Lower leg skin (tissue), 4 donors: ENCODE measurements at regions not wholly inside any gene's neighbourhood (a gene's known extent, or its start where the extent isn't known, plus 50 kb on each side); places are given as distances from the start of the nearest gene placed in this dataset.

Experiments used
- DNase-seq, 2 donors: peaks; one replicate each; pipeline ENCODE4 v3.0.0-alpha.2; 2019; ENCODE audit warnings: low spot score in 2 of 2
- H3K4me3 ChIP-seq: fragments of 200-600 bp; sonication (generic); 2 replicates; pipeline ENCODE4 v1.5.1; 2017; ENCODE audit warnings: mild to moderate bottlenecking, low read depth; ENCODE audit not compliant: poor library complexity, severe bottlenecking
- POLR2A ChIP-seq, 2 donors: fragments of 450-650 bp; IDR thresholded peaks; one replicate each; pipeline ENCODE4 v1.6.1; 2016 to 2017; ENCODE audit warnings: antibody characterized with exemption in 2 of 2, mild to moderate bottlenecking in 1 of 2, moderate library complexity in 1 of 2
- WGBS, 2 donors: methylation state at CpG; one replicate each; pipeline ENCODE4 v1.1.5; 2018; 5-methylcytosine and 5-hydroxymethylcytosine counted together
- intact Hi-C: fragments of 100-400 bp; cut with DNase I; formaldehyde crosslinking; loops from one replicate; pipeline ENCODE4 v1.15.0; 2023; ENCODE audit warnings: low total_unique reads
- TF ChIP-seq, protein P1 (sequence below), 3 donors: fragments of 450-650 bp; IDR thresholded peaks; one replicate each; pipeline ENCODE4 v1.5.1; 2016; ENCODE audit warnings: antibody characterized with exemption in 3 of 3, mild to moderate bottlenecking in 3 of 3, moderate library complexity in 2 of 3

DNA sequence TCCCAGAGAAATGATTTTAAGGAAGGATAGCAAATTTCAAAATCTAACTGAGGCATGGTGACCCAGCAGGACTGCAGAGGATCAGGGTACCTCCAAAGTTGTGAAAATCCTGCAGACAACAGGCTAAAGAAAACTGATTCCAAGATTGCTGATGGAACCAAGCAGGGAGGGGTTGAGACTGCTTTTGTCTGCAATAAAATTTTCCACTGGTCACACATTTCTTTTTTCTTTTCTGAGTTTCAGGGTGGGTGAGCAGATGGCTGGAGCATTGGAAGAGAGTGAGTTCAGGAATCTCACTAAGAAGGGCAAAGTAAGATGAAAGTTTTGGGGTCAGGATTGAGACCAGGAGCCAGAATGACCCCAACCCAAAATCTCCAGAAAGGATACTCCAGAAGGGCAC is 321.0 kb downstream of the TNS1 start:
- TF ChIP-seq, protein P1, sequence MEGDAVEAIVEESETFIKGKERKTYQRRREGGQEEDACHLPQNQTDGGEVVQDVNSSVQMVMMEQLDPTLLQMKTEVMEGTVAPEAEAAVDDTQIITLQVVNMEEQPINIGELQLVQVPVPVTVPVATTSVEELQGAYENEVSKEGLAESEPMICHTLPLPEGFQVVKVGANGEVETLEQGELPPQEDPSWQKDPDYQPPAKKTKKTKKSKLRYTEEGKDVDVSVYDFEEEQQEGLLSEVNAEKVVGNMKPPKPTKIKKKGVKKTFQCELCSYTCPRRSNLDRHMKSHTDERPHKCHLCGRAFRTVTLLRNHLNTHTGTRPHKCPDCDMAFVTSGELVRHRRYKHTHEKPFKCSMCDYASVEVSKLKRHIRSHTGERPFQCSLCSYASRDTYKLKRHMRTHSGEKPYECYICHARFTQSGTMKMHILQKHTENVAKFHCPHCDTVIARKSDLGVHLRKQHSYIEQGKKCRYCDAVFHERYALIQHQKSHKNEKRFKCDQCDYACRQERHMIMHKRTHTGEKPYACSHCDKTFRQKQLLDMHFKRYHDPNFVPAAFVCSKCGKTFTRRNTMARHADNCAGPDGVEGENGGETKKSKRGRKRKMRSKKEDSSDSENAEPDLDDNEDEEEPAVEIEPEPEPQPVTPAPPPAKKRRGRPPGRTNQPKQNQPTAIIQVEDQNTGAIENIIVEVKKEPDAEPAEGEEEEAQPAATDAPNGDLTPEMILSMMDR (IDR thresholded peaks at IDR 0.05): no peak
- TF ChIP-seq POLR2A (IDR thresholded peaks at IDR 0.05): no peak
- no peak overlapping the region for H3K4me3 ChIP-seq
- DNase-seq: no peak
- intact Hi-C loops: no loop called here

DNA sequence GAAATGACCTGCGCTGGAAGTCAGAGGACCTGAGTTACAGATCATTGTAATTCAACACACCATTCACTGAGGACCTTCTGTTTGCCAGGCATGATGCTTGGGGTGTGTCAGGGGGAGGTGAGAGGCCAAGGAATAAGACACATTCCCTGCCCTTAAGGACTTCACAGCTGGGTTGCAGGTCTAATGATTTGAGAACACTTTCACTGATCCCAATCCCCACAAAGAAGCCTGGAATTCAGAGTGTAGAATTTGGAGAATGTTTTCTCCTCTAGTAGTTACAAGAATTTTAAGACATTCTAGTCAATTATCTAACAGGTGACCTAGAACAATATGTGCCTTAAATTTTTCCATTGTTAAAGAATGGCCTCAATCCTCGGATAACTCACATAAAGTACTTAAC is 322.4 kb downstream of the TNS1 start:
- no peak for DNase-seq
- intact Hi-C loops: no loop called here
- 89 to 91% methylated on average over 2 of the region's 2 CpGs for WGBS, 2 donors
- no peak for TF ChIP-seq POLR2A (IDR thresholded peaks at IDR 0.05)
- TF ChIP-seq, protein P1 (IDR thresholded peaks at IDR 0.05): no peak
- no peak overlapping the region for H3K4me3 ChIP-seq

DNA sequence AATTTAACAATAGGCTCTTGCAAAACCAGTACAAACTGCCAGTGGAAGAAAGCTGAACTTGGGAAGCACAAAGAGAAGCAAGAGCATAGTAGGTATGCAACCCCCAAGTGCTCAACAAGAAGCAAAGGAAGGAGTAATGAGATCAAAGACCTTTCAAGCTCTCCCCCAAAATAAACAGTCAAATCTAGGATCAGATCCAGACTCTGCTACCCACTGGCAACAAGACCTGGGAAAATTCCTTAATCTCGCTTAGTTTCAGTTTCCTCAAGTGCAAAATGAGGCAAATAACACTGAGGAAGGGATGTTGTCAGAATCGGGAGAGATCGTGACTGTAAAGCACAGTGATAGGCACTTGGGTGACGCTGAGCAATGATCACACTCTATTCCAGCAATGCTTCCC is 329.2 kb downstream of the TNS1 start:
- no peak overlapping the region for H3K4me3 ChIP-seq
- WGBS, 2 donors: 59 to 60% methylated on average over 4 of the region's 4 CpGs
- no peak for TF ChIP-seq POLR2A (IDR thresholded peaks at IDR 0.05)
- TF ChIP-seq, protein P1 (IDR thresholded peaks at IDR 0.05): no peak
- intact Hi-C loops: no loop called here
- DNase-seq: no peak

DNA sequence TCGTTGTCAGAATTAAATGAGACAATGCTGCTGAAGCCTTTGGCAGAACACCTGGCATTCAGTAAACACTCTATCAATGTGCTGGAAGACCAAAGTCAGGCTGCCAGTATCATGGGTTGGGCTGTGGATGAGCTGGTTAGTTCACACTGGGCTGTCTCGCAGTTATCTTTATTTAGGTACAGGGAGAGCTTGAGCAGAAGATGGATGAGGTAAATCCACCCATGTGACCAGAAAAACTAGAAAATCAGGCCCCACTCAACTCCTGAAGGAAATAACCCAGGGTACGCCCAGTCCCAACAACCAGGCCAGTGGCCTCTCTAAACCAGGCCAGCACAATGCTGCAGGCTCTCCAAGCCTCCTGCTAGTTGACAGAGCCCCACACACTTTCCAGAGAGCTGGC is 330.3 kb downstream of the TNS1 start:
- peak in 1 of 2 donors; percentile 63 for DNase-seq
- no peak for TF ChIP-seq POLR2A (IDR thresholded peaks at IDR 0.05)
- TF ChIP-seq, protein P1 (IDR thresholded peaks at IDR 0.05): no peak
- no peak overlapping the region for H3K4me3 ChIP-seq
- WGBS, 2 donors: 44 to 53% methylated on average over 3 of the region's 3 CpGs
- intact Hi-C loops: no loop called here

DNA sequence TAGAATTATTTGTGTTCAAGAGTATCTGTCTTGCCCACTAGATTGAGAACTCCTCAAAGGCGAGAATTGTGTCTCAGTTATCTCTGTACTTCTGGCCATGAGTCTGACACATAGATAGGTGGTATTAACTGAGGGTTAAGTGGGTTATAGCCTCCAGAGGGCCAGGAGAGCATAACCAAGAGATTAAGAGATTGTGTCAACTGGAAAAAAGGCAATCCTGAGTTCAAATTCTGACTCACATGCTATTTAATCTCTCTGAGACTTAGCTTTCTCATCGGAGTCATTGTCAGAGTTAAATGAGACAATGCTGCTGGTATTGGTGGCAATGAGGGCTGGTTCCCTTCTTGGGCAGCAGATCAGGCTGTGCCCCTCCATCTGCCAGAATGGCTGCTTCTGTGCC is 330.9 kb downstream of the TNS1 start:
- no peak overlapping the region for H3K4me3 ChIP-seq
- DNase-seq: no peak
- 35 to 41% methylated on average over 2 of the region's 2 CpGs for WGBS, 2 donors
- no peak for TF ChIP-seq POLR2A (IDR thresholded peaks at IDR 0.05)
- TF ChIP-seq, protein P1 (IDR thresholded peaks at IDR 0.05): no peak
- intact Hi-C loops: no loop called here

DNA sequence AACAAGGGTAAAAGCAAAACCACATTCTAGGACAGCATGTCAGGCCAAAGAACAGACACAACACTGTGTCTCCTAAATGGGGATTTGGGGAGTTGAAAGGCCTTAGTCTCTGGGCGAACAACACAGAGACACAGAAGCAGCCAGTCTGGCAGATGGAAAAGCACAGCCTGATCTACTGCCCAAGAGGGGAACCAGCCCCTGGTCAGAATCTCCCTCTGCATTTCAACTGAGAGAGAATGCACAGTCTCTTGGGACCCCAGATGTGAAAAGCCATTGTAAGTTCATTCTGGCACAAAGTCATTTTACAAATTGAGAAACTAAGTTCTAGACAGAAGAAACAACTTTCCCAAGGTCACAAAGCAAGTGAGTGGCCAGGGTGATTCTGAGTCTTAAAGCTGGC is 331.7 kb downstream of the TNS1 start:
- 83 to 95% methylated on average over 1 of the region's 1 CpG for WGBS, 2 donors
- H3K4me3 ChIP-seq: no peak overlapping the region
- DNase-seq: no peak
- TF ChIP-seq, protein P1 (IDR thresholded peaks at IDR 0.05): no peak
- no peak for TF ChIP-seq POLR2A (IDR thresholded peaks at IDR 0.05)
- intact Hi-C loops: no loop called here
